ENCODE measurements at regions not wholly inside any gene's neighbourhood (a gene's known extent, or its start where the extent isn't known, plus 50 kb on each side); places are given as distances from the start of the nearest gene placed in this dataset.
"Not testable (repeated sequence)": the region's sequence is repeated elsewhere in the genome, so short reads cannot be mapped to it uniquely, and the experiment has no call there.

DNA sequence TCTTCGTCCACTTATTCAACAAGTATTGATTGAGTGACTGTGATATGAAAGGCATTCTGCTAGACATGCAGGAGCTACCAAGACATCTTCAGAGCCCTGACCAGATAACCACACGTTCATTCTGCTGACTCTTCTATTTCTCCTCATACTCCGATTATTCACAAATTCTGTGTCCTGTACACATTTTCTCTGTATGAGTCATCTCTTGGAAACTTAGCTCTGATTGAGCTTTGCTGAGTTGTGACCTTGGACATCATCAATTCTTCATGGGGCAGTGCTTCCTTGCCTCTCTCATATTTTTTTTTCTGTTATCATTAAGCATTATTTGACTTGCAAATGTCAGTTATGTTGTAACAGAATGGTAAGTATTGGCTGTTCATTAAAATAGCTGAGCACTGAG, 351.6 kb upstream of the CNR1 start:
- no peaks in the 10 kb centered on the region for H3K36me3 ChIP-seq (ENCODE audit: insufficient read depth, low read length)
- DNase-seq (ENCODE audit: low read depth, low spot score): no peak
- no peak overlapping the region for H3K9ac ChIP-seq (ENCODE audit: insufficient read length)
- H3K9me3 ChIP-seq (ENCODE audit: low read depth, low read length): no peaks in the 10 kb centered on the region
- no peak overlapping the region for H3K27ac ChIP-seq
- no peak overlapping the region for H3K4me3 ChIP-seq
- no peak for TF ChIP-seq POLR2AphosphoS5 (IDR thresholded peaks at IDR 0.05; ENCODE audit: borderline replicate concordance, low read depth, low read length)
- no peak for TF ChIP-seq FOXP2 (optimal IDR thresholded peaks at IDR 0.05; ENCODE audit: control extremely low read depth, extremely low read length, insufficient read depth)
- TF ChIP-seq EZH2 (IDR thresholded peaks at IDR 0.05): no peak

DNA sequence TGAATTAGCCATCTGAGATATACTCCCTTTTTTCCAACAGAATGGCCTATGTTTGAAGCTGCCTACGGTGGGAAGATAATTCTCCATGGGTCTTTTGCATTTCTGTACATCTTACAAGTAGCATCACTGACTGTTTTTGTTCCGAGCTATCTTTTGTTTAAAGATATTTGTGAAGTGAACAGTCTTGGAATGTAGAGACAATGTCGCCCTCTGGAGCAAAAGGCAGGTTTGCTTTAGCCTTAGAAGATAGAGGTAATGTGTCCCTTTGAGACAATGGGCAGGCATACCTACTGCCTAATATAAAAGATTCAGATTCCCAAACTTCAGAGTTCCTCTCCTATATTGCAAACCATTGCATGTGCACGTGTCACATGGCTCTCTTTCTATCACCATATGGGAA, 347.8 kb upstream of the CNR1 start:
- no peak for DNase-seq (ENCODE audit: low read depth, low spot score)
- no peak overlapping the region for H3K27ac ChIP-seq
- no peak overlapping the region for H3K4me3 ChIP-seq
- TF ChIP-seq EZH2 (IDR thresholded peaks at IDR 0.05) (no peak), FOXP2 (optimal IDR thresholded peaks at IDR 0.05; ENCODE audit: control extremely low read depth, extremely low read length, insufficient read depth) (no peak), POLR2AphosphoS5 (IDR thresholded peaks at IDR 0.05; ENCODE audit: borderline replicate concordance, low read depth, low read length) (no peak)
- no peaks in the 10 kb centered on the region for H3K36me3 ChIP-seq (ENCODE audit: insufficient read depth, low read length)
- H3K9ac ChIP-seq (ENCODE audit: insufficient read length): no peak overlapping the region
- no peaks in the 10 kb centered on the region for H3K9me3 ChIP-seq (ENCODE audit: low read depth, low read length)

- TF ChIP-seq EZH2 (IDR thresholded peaks at IDR 0.05): no peak
- TF ChIP-seq POLR2AphosphoS5 (IDR thresholded peaks at IDR 0.05; ENCODE audit: borderline replicate concordance, low read depth, low read length): no peak
- no peak for TF ChIP-seq FOXP2 (optimal IDR thresholded peaks at IDR 0.05; ENCODE audit: control extremely low read depth, extremely low read length, insufficient read depth)
- H3K27ac ChIP-seq: no peak overlapping the region
- no peak for DNase-seq (ENCODE audit: low read depth, low spot score)
- no peaks in the 10 kb centered on the region for H3K9me3 ChIP-seq (ENCODE audit: low read depth, low read length)
- no peak overlapping the region for H3K4me3 ChIP-seq
- no peak overlapping the region for H3K9ac ChIP-seq (ENCODE audit: insufficient read length)
- no peaks in the 10 kb centered on the region for H3K36me3 ChIP-seq (ENCODE audit: insufficient read depth, low read length)
Measured at GRCh38 chr6:88513471-88513870, 347.3 kb upstream of the CNR1 start.

DNA sequence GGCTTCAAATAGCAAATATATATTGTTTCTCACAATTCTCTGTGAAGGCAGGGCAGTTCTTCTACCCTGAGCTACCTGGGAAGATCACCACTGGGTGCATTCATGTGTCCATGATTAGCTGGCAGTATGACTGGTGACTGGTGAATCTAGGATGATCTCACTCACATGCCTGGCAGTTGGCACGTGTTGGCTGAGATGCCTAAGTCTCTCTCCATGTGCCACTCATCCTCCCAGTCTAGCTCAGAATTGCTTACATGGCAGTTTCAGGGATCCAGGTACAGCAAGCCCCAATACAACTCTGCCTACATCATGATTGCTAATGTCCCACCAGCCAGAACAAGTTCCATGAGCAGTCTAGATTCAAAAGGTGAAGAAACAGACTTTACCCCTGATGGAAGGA, 346.8 kb upstream of the CNR1 start:
- H3K27ac ChIP-seq: no peak overlapping the region
- H3K9ac ChIP-seq (ENCODE audit: insufficient read length): no peak overlapping the region
- no peak for TF ChIP-seq FOXP2 (optimal IDR thresholded peaks at IDR 0.05; ENCODE audit: control extremely low read depth, extremely low read length, insufficient read depth)
- no peak for TF ChIP-seq EZH2 (IDR thresholded peaks at IDR 0.05)
- no peak for TF ChIP-seq POLR2AphosphoS5 (IDR thresholded peaks at IDR 0.05; ENCODE audit: borderline replicate concordance, low read depth, low read length)
- H3K4me3 ChIP-seq: no peak overlapping the region
- DNase-seq (ENCODE audit: low read depth, low spot score): no peak
- H3K9me3 ChIP-seq (ENCODE audit: low read depth, low read length): no peaks in the 10 kb centered on the region
- H3K36me3 ChIP-seq (ENCODE audit: insufficient read depth, low read length): no peaks in the 10 kb centered on the region

DNA sequence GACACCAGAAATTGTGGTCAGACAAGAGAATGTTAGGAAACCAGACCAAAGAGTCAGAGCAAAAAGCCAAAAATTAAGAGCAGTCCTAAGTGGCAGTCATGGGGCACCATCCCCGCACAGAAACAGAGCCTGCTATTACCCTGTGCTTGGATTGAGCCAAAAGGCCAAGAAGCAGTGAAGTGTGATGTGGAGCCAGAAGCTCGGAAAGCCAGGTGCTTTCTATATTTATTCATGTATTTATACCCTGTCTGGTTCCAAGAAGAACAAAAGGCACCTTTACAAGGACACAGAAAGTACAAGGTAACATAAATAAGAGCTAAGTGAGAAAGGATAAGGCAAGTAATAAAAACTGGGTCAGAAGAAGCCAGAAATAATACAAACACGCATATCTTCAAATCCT, 336.2 kb upstream of the CNR1 start:
- no peak overlapping the region for H3K27ac ChIP-seq
- no peak for TF ChIP-seq EZH2 (IDR thresholded peaks at IDR 0.05)
- no peak for TF ChIP-seq FOXP2 (optimal IDR thresholded peaks at IDR 0.05; ENCODE audit: control extremely low read depth, extremely low read length, insufficient read depth)
- TF ChIP-seq POLR2AphosphoS5 (IDR thresholded peaks at IDR 0.05; ENCODE audit: borderline replicate concordance, low read depth, low read length): no peak
- no peaks in the 10 kb centered on the region for H3K36me3 ChIP-seq (ENCODE audit: insufficient read depth, low read length)
- no peak for DNase-seq (ENCODE audit: low read depth, low spot score)
- H3K9ac ChIP-seq (ENCODE audit: insufficient read length): no peak overlapping the region
- no peaks in the 10 kb centered on the region for H3K9me3 ChIP-seq (ENCODE audit: low read depth, low read length)
- no peak overlapping the region for H3K4me3 ChIP-seq

DNA sequence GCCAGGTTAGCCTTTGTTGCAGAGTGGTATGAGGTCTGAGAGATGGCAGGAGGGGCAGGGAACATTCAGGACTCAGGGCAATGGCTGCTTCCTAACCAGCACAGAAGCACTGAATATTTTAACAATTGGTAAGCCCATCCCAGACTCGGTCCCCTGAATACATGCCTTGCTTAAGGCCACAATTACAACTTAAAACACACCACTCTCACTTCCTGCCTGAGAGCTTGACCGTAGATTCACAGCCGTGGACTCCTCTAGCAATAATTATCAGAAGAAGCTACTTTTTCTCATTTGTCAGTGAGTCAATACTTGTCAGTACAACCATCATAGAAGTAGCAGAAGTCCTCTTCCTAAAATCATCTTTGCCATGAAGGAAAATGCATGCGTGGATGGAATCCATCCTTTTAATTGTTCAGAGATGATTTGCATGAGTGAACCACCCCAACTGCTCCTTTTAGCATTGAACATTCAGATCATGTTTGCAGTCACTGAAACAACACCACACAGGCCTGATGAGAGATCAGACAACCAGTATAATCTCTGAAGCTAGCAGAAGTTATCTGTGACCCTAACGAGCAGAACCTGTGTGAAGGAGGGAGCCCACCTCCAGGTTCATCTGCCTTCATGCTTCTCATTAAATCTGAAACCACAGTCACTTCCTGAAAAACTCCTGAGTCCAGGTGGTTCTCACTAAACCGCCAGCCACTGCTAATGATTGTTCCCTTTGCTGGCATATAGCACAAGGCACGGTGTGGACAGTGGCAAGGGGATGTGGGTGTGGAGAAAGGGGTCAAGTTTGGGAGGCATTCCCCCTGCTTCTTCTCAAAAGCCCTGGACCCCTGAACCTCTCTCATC, 333.9 kb upstream of the CNR1 start:
- no peaks in the 10 kb centered on the region for H3K9me3 ChIP-seq (ENCODE audit: low read depth, low read length)
- TF ChIP-seq EZH2 (IDR thresholded peaks at IDR 0.05): no peak
- TF ChIP-seq FOXP2 (optimal IDR thresholded peaks at IDR 0.05; ENCODE audit: control extremely low read depth, extremely low read length, insufficient read depth): no peak
- TF ChIP-seq POLR2AphosphoS5 (IDR thresholded peaks at IDR 0.05; ENCODE audit: borderline replicate concordance, low read depth, low read length): no peak
- no peak overlapping the region for H3K4me3 ChIP-seq
- no peaks in the 10 kb centered on the region for H3K36me3 ChIP-seq (ENCODE audit: insufficient read depth, low read length)
- no peak for DNase-seq (ENCODE audit: low read depth, low spot score)
- H3K27ac ChIP-seq: no peak overlapping the region
- H3K9ac ChIP-seq (ENCODE audit: insufficient read length): no peak overlapping the region

DNA sequence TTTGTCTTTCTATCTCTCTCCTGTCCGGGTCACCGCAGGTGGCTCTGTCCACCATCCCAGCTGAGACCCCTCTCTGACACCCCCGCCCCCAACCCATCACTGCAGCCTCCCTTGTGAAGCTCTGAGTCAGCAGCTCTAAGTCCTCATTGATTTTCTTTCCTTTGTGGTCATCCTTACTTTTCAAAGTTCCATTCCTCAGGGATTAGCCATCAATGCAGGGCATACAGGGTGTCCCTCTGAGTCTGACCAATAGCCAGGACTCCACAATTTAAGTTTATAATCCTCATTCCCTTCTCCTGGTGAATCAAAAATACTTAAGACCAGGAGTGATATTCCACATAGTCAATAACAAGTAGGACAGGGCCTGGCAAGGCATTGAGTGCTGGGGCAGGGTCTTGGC, 333.3 kb upstream of the CNR1 start:
- TF ChIP-seq POLR2AphosphoS5 (IDR thresholded peaks at IDR 0.05; ENCODE audit: borderline replicate concordance, low read depth, low read length) (no peak), FOXP2 (optimal IDR thresholded peaks at IDR 0.05; ENCODE audit: control extremely low read depth, extremely low read length, insufficient read depth) (no peak), EZH2 (IDR thresholded peaks at IDR 0.05) (no peak)

GRCh38 chr6:88497403-88497802, 331.3 kb upstream of the CNR1 start:
- not testable (repeated sequence) for DNase-seq (ENCODE audit: low read depth, low spot score); H3K9me3 ChIP-seq (ENCODE audit: low read depth, low read length); H3K36me3 ChIP-seq (ENCODE audit: insufficient read depth, low read length); H3K27ac ChIP-seq; H3K4me3 ChIP-seq; H3K9ac ChIP-seq (ENCODE audit: insufficient read length)

More for the DNA sequence above, 333.3 kb upstream of the CNR1 start:
- no peak overlapping the region for H3K9ac ChIP-seq (ENCODE audit: insufficient read length)
- no peak overlapping the region for H3K4me3 ChIP-seq
- no peaks in the 10 kb centered on the region for H3K36me3 ChIP-seq (ENCODE audit: insufficient read depth, low read length)
- H3K27ac ChIP-seq: no peak overlapping the region
- no peaks in the 10 kb centered on the region for H3K9me3 ChIP-seq (ENCODE audit: low read depth, low read length)
- no peak for DNase-seq (ENCODE audit: low read depth, low spot score)
